ENCODE measurements at regions not wholly inside any gene's neighbourhood (a gene's known extent, or its start where the extent isn't known, plus 50 kb on each side); places are given as distances from the start of the nearest gene placed in this dataset.

- TF ChIP-seq CTCF (IDR thresholded peaks at IDR 0.05) (no peak), POLR2AphosphoS5 (IDR thresholded peaks at IDR 0.05) (no peak), POLR2A (IDR thresholded peaks at IDR 0.05) (no peak)
Measured at GRCh38 chr2:226443112-226443511, 356.5 kb downstream of the IRS1 start.
